ENCODE measurements at regions not wholly inside any gene's neighbourhood (a gene's known extent, or its start where the extent isn't known, plus 50 kb on each side); places are given as distances from the start of the nearest gene placed in this dataset.

- DNase-seq, result no peak
These were observed 485.7 kb upstream of the ZNF385D start for GRCh38 chr3:22236490-22237270.

GRCh38 chr3:22239011-22239410 is 488.0 kb upstream of the ZNF385D start:
- no peak for DNase-seq

- DNase-seq, result no peak
These were observed 490.1 kb upstream of the ZNF385D start for GRCh38 chr3:22241110-22241509.

- DNase-seq, result no peak
These were observed 493.9 kb upstream of the ZNF385D start for GRCh38 chr3:22244761-22245521.

GRCh38 chr3:22245811-22246583 is 495.0 kb upstream of the ZNF385D start:
- no peak for DNase-seq

- DNase-seq, result no peak
These were observed 498.6 kb upstream of the ZNF385D start for GRCh38 chr3:22249658-22250057.

GRCh38 chr3:22257252-22257651 is 506.2 kb upstream of the ZNF385D start:
- no peak for DNase-seq

- no peak for DNase-seq
These were observed 511.4 kb upstream of the ZNF385D start for GRCh38 chr3:22262386-22262785.

GRCh38 chr3:22263042-22263441 is 512.0 kb upstream of the ZNF385D start:
- no peak for DNase-seq

GRCh38 chr3:22265403-22265802 is 514.4 kb upstream of the ZNF385D start:
- no peak for DNase-seq

GRCh38 chr3:22269831-22270230 is 518.8 kb upstream of the ZNF385D start:
- DNase-seq, result no peak

- no peak for DNase-seq
These were observed 525.3 kb upstream of the ZNF385D start for GRCh38 chr3:22276351-22276750.

GRCh38 chr3:22284559-22284958 is 533.5 kb upstream of the ZNF385D start:
- no peak for DNase-seq

- no peak for DNase-seq
These were observed 537.7 kb upstream of the ZNF385D start for GRCh38 chr3:22288756-22289155.

- no peak for DNase-seq
These were observed 541.7 kb upstream of the ZNF385D start for GRCh38 chr3:22292681-22293080.

- no peak for DNase-seq
These were observed 545.6 kb upstream of the ZNF385D start for GRCh38 chr3:22296601-22297000.

GRCh38 chr3:22297436-22297835 is 546.4 kb upstream of the ZNF385D start:
- DNase-seq, result no peak

GRCh38 chr3:22306454-22306853 is 555.4 kb upstream of the ZNF385D start:
- no peak for DNase-seq

GRCh38 chr3:22308871-22309270 is 557.9 kb upstream of the ZNF385D start:
- DNase-seq, result no peak

- DNase-seq, result no peak
These were observed 564.9 kb upstream of the ZNF385D start for GRCh38 chr3:22315925-22316324.

GRCh38 chr3:22318325-22318724 is 567.3 kb upstream of the ZNF385D start:
- no peak for DNase-seq

GRCh38 chr3:22319446-22319845 is 568.4 kb upstream of the ZNF385D start:
- DNase-seq, result no peak

- DNase-seq, result no peak
These were observed 571.9 kb upstream of the ZNF385D start for GRCh38 chr3:22322861-22323260.

GRCh38 chr3:22326305-22326704 is 575.3 kb upstream of the ZNF385D start:
- DNase-seq, result no peak
